ENCODE measurements at regions not wholly inside any gene's neighbourhood (a gene's known extent, or its start where the extent isn't known, plus 50 kb on each side); places are given as distances from the start of the nearest gene placed in this dataset.

DNA sequence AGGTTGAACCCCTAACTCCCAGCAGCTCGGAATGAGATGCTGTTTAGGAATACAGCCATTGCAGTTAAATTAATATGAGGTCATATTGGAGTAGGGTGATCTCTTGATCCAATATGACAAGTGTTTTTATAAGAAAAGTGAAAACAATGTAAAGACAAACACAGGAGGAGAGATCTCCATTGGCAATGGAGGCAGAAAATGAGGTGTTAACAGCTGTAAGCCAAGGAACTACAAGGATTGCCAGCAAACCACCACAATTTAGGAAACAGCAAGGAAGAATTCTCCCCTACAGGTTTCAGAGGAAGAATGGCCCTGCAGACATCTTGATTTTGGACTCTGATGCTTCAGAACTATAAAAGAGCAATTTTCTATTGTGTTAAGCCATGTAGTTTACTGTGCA is 774.3 kb downstream of the MRPL39 start:
- H3K4me2 ChIP-seq (ENCODE audit: low read depth, low read length, poor library complexity, severe bottlenecking) = no peak overlapping the region
- H3K79me2 ChIP-seq (ENCODE audit: insufficient read depth, low read length) = no peaks in the 10 kb centered on the region
- H3K36me3 ChIP-seq (ENCODE audit: insufficient read depth, low read length) = no peaks in the 10 kb centered on the region
- H3K9me3 ChIP-seq (ENCODE audit: insufficient read depth, low read depth, low read length) = no peaks in the 10 kb centered on the region
- H3K27me3 ChIP-seq (ENCODE audit: insufficient read depth, low read length, poor library complexity, severe bottlenecking) = no peaks in the 10 kb centered on the region
- H3K9me2 ChIP-seq (replicated peaks; ENCODE audit: low read depth, low read length) = no peaks in the 10 kb centered on the region
- H4K20me1 ChIP-seq (ENCODE audit: insufficient read depth, low read length, poor library complexity, severe bottlenecking) = no peaks in the 10 kb centered on the region
- H3K4me3 ChIP-seq (ENCODE audit: low read length, poor library complexity, severe bottlenecking) = no peak overlapping the region
- H3K4me1 ChIP-seq (ENCODE audit: insufficient read depth, low read length, poor library complexity, severe bottlenecking) = no peaks in the 10 kb centered on the region
- H3K9ac ChIP-seq (ENCODE audit: low read depth, low read length, poor library complexity, severe bottlenecking) = no peak overlapping the region
- no peak overlapping the region for H2AFZ ChIP-seq (ENCODE audit: low read length)
- TF ChIP-seq EZH2phosphoT487 (IDR thresholded peaks at IDR 0.05; ENCODE audit: borderline replicate concordance) (no peak), CTCF (conservative IDR thresholded peaks at IDR 0.05; ENCODE audit: low read length) (no peak)
- H3F3A ChIP-seq (ENCODE audit: low read depth) = no peaks in the 10 kb centered on the region

DNA sequence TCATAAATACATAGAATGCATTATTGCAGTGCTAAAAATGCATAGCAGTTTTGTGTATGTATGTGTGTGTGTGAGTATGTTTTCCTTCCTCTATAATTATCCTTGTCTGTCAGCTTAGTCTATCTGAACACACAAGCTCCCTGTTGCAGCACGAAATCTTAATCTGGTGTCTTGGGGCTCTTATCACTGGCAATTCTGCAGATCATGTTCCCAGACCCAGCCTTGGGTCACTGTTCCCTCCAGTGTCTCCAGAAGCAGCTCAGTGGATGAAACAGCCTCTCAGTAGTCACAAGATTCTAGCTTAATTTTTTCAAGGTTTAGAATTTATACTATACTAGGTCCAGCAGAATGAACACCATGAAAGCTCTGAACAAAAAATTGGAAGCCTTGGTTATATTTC is 777.9 kb downstream of the MRPL39 start:
- no peak for TF ChIP-seq CTCF (conservative IDR thresholded peaks at IDR 0.05; ENCODE audit: low read length)
- no peak for TF ChIP-seq EZH2phosphoT487 (IDR thresholded peaks at IDR 0.05; ENCODE audit: borderline replicate concordance)

DNA sequence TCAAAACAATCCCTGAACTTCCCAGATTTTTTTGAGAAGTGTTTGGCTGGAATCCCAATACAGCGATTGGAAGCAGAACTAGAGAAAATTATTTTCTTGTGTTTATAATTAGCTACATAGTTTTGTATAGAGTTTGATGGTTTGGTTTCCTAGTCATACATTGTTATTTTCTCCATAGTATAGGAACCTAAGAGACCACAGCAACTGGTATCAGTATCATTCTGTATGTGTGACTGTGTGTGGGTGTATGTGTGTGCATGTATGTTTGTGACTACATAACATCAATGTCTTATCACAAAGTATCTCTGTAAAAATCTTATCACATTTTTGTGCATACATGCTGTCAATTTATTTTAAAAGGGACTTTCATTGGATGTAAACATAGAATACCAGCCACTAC is 780.5 kb downstream of the MRPL39 start:
- no peak overlapping the region for H3K4me3 ChIP-seq (ENCODE audit: low read length, poor library complexity, severe bottlenecking)

More for the DNA sequence above, 777.9 kb downstream of the MRPL39 start:
- Histone ChIP-seq H3K9me3 (ENCODE audit: insufficient read depth, low read depth, low read length) (no peaks in the 10 kb centered on the region), H3K36me3 (ENCODE audit: insufficient read depth, low read length) (no peaks in the 10 kb centered on the region), H4K20me1 (ENCODE audit: insufficient read depth, low read length, poor library complexity, severe bottlenecking) (no peaks in the 10 kb centered on the region), H3K27me3 (ENCODE audit: insufficient read depth, low read length, poor library complexity, severe bottlenecking) (no peaks in the 10 kb centered on the region), H2AFZ (ENCODE audit: low read length) (no peak overlapping the region), H3K4me3 (ENCODE audit: low read length, poor library complexity, severe bottlenecking) (no peak overlapping the region), H3K4me1 (ENCODE audit: insufficient read depth, low read length, poor library complexity, severe bottlenecking) (no peaks in the 10 kb centered on the region), H3K9ac (ENCODE audit: low read depth, low read length, poor library complexity, severe bottlenecking) (no peak overlapping the region), H3K79me2 (ENCODE audit: insufficient read depth, low read length) (no peaks in the 10 kb centered on the region), H3K9me2 (replicated peaks; ENCODE audit: low read depth, low read length) (no peaks in the 10 kb centered on the region), H3F3A (ENCODE audit: low read depth) (no peaks in the 10 kb centered on the region), H3K4me2 (ENCODE audit: low read depth, low read length, poor library complexity, severe bottlenecking) (no peak overlapping the region)

More for the DNA sequence above, 780.5 kb downstream of the MRPL39 start:
- H3K4me2 ChIP-seq (ENCODE audit: low read depth, low read length, poor library complexity, severe bottlenecking) = no peak overlapping the region
- no peaks in the 10 kb centered on the region for H3K27me3 ChIP-seq (ENCODE audit: insufficient read depth, low read length, poor library complexity, severe bottlenecking)
- H3K4me1 ChIP-seq (ENCODE audit: insufficient read depth, low read length, poor library complexity, severe bottlenecking) = no peaks in the 10 kb centered on the region
- no peaks in the 10 kb centered on the region for H3F3A ChIP-seq (ENCODE audit: low read depth)
- H3K9ac ChIP-seq (ENCODE audit: low read depth, low read length, poor library complexity, severe bottlenecking) = no peak overlapping the region
- H2AFZ ChIP-seq (ENCODE audit: low read length) = no peak overlapping the region
- H3K79me2 ChIP-seq (ENCODE audit: insufficient read depth, low read length) = no peaks in the 10 kb centered on the region
- no peaks in the 10 kb centered on the region for H3K9me3 ChIP-seq (ENCODE audit: insufficient read depth, low read depth, low read length)
- no peaks in the 10 kb centered on the region for H3K36me3 ChIP-seq (ENCODE audit: insufficient read depth, low read length)
- H4K20me1 ChIP-seq (ENCODE audit: insufficient read depth, low read length, poor library complexity, severe bottlenecking) = no peaks in the 10 kb centered on the region
- no peak for TF ChIP-seq EZH2phosphoT487 (IDR thresholded peaks at IDR 0.05; ENCODE audit: borderline replicate concordance)
- TF ChIP-seq CTCF (conservative IDR thresholded peaks at IDR 0.05; ENCODE audit: low read length) = no peak
- H3K9me2 ChIP-seq (replicated peaks; ENCODE audit: low read depth, low read length) = no peaks in the 10 kb centered on the region

Data from Loucy (cell line).